Right atrium auricular region (tissue), 2 donors: ENCODE measurements at regions not wholly inside any gene's neighbourhood (a gene's known extent, or its start where the extent isn't known, plus 50 kb on each side); places are given as distances from the start of the nearest gene placed in this dataset.

Experiments
- DNase-seq: peaks from one replicate; pipeline ENCODE4 v3.0.0-alpha.2; 2019; ENCODE audit warnings: low spot score
- H3K27ac ChIP-seq, 2 donors: fragments of 200-600 bp; sonication (generic); 1 replicate in 1 of 2; 2 replicates in 1 of 2; pipeline ENCODE4 v1.5.1; 2016 to 2019
- H3K27me3 ChIP-seq, 2 donors: fragments of 200-600 bp; sonication (generic); one replicate each; pipeline versions ENCODE4 v1.5.1 to v1.6.0; 2017 to 2019
- H3K36me3 ChIP-seq: fragments of 200-600 bp; sonication (generic); one replicate; pipeline ENCODE4 v1.5.1; 2016
- H3K4me1 ChIP-seq, 2 donors: fragments of 200-600 bp; sonication (generic); one replicate each; pipeline versions ENCODE4 v1.5.1 to v1.6.0; 2017 to 2019
- H3K4me3 ChIP-seq, 2 donors: fragments of 200-600 bp; sonication (generic); 1 replicate in 1 of 2; 2 replicates in 1 of 2; pipeline ENCODE4 v1.5.1; 2017 to 2019; ENCODE audit warnings: mild to moderate bottlenecking in 1 of 2, moderate library complexity in 1 of 2
- H3K9me3 ChIP-seq, 2 donors: fragments of 200-600 bp; sonication (generic); one replicate each; pipeline ENCODE4 v1.5.1; 2019
- CTCF ChIP-seq, 2 donors: fragments of 200-600 bp; sonication (generic); IDR thresholded peaks; one replicate each; pipeline ENCODE4 v1.5.1; 2019; ENCODE audit warnings: antibody characterized with exemption in 2 of 2

GRCh38 chr7:4319280-4319679 lies 362.8 kb upstream of the FOXK1 start:
- DNase-seq, result no peak
- no peaks in the 10 kb centered on the region for H3K4me1 ChIP-seq
- TF ChIP-seq CTCF (IDR thresholded peaks at IDR 0.05), result no peak

GRCh38 chr7:4325732-4326131 lies 356.4 kb upstream of the FOXK1 start:
- Histone ChIP-seq H3K4me3 (no peak overlapping the region), H3K27ac (no peak overlapping the region), H3K36me3 (no peaks in the 10 kb centered on the region), H3K4me1 (no peaks in the 10 kb centered on the region), H3K9me3 (peaks cover 0 to 11% of the 10 kb centered on the region in 2 donors), H3K27me3 (no peaks in the 10 kb centered on the region)
- no peak for TF ChIP-seq CTCF (IDR thresholded peaks at IDR 0.05)
- DNase-seq, result no peak

More at GRCh38 chr7:4319280-4319679, 362.8 kb upstream of the FOXK1 start:
- Histone ChIP-seq H3K27me3 (no peaks in the 10 kb centered on the region), H3K9me3 (peaks cover 0 to 16% of the 10 kb centered on the region in 2 donors), H3K27ac (no peak overlapping the region), H3K36me3 (no peaks in the 10 kb centered on the region), H3K4me3 (no peak overlapping the region)

- no peaks in the 10 kb centered on the region for H3K27me3 ChIP-seq
- no peak for TF ChIP-seq CTCF (IDR thresholded peaks at IDR 0.05)
- no peak overlapping the region for H3K4me3 ChIP-seq
- no peaks in the 10 kb centered on the region for H3K4me1 ChIP-seq
- H3K9me3 ChIP-seq, result no peaks in the 10 kb centered on the region
- no peaks in the 10 kb centered on the region for H3K36me3 ChIP-seq
- no peak for DNase-seq
- H3K27ac ChIP-seq, result no peak overlapping the region
These were observed 350.4 kb upstream of the FOXK1 start for GRCh38 chr7:4331711-4332110.

- Histone ChIP-seq H3K27me3 (no peaks in the 10 kb centered on the region), H3K4me3 (no peak overlapping the region), H3K27ac (no peak overlapping the region), H3K9me3 (no peaks in the 10 kb centered on the region), H3K4me1 (no peaks in the 10 kb centered on the region), H3K36me3 (no peaks in the 10 kb centered on the region)
- no peak for TF ChIP-seq CTCF (IDR thresholded peaks at IDR 0.05)
- no peak for DNase-seq
These were observed 343.5 kb upstream of the FOXK1 start for GRCh38 chr7:4338556-4338955.

GRCh38 chr7:4343272-4344247 lies 338.5 kb upstream of the FOXK1 start:
- no peak overlapping the region for H3K27ac ChIP-seq
- no peak for DNase-seq
- TF ChIP-seq CTCF (IDR thresholded peaks at IDR 0.05), result no peak
- no peaks in the 10 kb centered on the region for H3K4me1 ChIP-seq
- no peak overlapping the region for H3K4me3 ChIP-seq
- H3K36me3 ChIP-seq, result no peaks in the 10 kb centered on the region
- no peaks in the 10 kb centered on the region for H3K27me3 ChIP-seq
- H3K9me3 ChIP-seq, result peaks cover 0 to 13% of the 10 kb centered on the region in 2 donors
